ENCODE measurements at regions not wholly inside any gene's neighbourhood (a gene's known extent, or its start where the extent isn't known, plus 50 kb on each side); places are given as distances from the start of the nearest gene placed in this dataset.
A peak's percentile ranks its signal among the peaks of the same experiment; 100 is the strongest.

DNA sequence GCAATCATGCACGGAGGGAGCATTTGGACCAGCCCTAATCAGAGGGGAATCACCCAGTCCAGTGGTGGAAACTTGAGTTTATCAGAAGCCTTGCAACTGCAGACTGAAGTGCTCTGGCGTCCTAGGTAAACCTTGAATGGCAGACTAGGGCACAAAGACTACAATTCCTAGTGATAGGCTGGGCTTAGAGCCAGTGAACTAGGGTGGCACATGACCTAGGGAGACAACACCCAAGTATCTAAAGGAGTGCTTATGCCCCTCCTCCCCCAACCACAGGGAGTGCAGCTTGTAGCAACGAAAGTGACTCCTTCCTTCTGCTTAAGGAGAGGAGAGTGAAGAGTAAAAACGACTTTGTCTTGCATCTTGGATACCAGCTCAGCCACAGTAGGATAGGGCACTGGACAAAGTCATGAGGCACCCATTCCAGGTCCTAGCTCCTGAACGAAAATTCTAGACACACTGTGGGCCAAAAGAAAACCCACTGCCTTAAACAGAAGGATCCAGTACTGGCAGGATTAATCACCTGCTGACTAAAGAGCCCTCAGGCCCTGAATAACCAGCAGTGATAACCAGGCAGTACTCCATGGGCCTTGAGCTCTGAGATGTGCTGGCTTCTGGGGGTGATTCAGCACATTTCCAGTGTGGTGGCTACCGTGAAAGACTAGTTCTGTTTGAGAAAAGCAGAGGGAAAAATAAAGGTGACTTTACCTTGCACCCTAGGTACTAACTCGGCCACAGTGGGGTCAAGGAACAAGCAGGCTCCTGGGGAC, 58.7 kb upstream of the STARD8 start:
- peak; percentile 6 for DNase-seq

DNA sequence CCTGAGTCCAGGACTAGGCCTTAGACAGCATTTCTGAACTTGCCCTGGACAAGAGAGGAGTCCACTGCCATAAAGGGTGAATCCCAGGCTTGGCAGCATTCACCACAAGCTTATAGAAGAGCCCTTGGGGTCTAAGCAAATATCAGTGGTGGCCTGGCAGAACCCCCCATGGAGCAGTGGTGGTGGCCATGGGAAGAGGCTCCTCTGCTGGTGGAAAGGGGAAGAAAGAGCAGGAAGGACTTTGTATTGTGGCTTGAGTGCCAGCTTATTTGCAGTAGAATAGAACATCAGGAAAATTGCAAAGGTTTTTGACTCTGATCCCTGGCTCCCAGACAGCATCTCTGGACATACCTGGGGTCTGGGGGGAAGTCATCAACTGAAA, 58.1 kb upstream of the STARD8 start:
- DNase-seq, result no peak

DNA sequence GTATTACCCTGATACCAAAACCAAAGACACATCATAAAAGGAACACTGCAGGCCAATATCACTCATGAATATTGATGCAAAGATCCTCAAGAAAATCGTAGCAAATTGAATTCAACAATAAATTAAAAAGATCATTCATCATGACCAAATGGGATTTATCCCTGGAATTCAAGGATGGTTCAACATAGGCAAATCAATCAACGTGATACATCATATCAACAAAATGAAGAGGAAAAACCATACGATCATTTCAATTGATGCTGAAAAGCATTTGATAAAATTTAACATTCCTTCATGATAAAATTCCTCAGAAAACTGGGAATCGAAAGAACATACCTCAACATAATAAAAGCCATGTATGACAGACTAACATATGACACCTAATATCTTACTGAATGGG, 52.7 kb upstream of the STARD8 start:
- DNase-seq, result no peak

DNA sequence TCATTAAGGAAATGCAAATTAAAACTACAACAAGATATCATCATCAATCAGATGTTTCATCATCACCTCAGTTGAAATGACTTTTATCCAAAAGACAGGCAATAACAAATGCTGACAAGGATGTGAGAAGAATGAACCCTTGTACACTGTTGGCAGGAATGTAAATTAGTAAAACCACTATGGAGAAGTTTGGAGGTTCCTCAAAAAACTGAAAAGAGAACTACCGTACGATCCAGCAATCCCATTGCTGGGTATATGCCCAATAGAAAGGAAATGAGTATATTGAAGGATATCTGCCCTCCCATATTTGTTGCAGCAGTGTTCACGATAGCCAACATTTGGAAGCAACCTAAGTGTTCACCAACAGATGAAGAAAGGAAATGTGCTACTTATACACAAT, 50.6 kb upstream of the STARD8 start:
- DNase-seq, result no peak
